GM21786 (cell line): ENCODE measurements at regions not wholly inside any gene's neighbourhood (a gene's known extent, or its start where the extent isn't known, plus 50 kb on each side); places are given as distances from the start of the nearest gene placed in this dataset.

Experiments
- ATAC-seq: cut with Tn5 transposase; IDR thresholded peaks from one replicate; pipeline ENCODE4 v1.9.1; 2021; ENCODE audit not compliant: unreplicated experiment

DNA sequence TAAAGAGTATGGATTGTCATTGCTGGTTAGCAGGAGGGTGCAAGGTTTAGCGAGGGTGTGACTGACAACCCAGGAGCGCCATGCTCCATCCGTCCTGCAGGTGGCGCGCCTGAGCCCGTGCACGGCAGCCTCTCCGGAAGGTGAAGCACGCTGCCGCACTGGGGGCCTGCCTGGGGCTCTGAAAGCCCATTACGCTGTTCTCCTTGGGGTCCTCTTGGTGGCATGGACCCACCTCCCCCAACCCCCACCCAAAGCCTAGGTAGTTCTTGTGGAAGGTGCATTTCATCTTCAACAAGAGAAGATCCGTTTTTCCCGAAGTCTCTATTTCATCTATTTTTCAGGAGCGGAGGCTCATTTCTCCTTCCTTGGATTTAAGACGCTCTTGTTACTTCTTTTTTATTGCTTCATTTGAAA is 197.4 kb upstream of the KCNG1 start:
- no peak for ATAC-seq

- no peak for ATAC-seq
These were observed 196.6 kb upstream of the KCNG1 start for GRCh38 chr20:51219544-51219943.

DNA sequence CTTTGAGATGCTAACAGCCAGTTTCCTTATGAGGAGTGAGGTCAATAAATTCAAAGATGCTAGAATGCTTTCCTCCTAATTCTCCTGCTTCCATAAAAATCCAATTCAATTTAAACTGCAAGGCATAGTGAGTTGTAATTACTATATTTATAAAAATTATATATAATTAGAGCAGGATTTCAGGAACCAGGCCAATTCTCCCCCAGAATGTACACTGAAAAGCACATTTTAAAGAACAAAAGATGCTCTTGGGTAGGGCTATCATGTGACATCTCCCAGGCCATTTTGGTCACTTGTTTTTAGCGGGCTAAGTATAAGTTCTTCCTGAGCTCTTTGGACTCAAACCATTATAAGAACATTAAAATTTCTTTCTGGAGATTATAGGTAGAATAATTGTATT is 195.7 kb upstream of the KCNG1 start:
- ATAC-seq, result no peak

GRCh38 chr20:51217347-51218045 is 194.6 kb upstream of the KCNG1 start:
- no peak for ATAC-seq

DNA sequence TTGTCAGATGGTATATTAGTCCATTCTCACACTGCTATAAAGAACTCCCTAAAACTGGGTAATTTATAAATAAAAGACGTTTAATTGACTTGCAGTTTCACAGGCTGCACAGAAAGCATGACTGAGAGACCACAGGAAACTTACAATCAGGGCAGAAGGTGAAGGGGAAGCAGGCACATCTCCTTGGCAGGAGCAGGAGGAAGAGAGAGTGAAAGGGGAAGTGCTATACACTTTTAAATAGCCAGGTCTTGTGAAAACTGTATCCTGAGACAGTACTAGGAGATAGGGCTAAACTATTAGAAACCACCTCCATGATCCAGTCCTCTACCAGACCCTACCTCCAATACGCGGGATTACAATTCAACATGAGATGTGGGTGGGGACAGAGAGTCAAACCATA is 193.9 kb upstream of the KCNG1 start:
- no peak for ATAC-seq

- no peak for ATAC-seq
These were observed 189.9 kb upstream of the KCNG1 start for GRCh38 chr20:51212816-51213215.

DNA sequence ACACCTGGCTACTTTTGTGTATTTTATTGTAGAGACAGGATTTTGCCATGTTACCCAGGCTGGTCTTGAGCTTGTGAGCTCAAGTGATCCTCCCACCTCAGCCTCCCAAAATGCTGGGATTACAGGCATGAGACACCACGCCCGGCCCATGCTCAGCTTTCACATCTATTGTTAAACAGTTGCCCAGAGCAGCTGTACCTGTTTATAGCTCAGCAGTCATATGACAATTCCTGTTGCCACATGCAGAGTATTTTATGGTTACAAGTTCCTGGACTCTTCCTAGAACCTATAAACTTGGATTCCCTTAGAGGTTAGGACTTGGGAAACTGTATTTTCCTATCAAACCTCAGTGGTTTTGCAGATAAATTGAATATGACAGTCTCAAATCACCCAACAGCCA is 188.3 kb upstream of the KCNG1 start:
- no peak for ATAC-seq

DNA sequence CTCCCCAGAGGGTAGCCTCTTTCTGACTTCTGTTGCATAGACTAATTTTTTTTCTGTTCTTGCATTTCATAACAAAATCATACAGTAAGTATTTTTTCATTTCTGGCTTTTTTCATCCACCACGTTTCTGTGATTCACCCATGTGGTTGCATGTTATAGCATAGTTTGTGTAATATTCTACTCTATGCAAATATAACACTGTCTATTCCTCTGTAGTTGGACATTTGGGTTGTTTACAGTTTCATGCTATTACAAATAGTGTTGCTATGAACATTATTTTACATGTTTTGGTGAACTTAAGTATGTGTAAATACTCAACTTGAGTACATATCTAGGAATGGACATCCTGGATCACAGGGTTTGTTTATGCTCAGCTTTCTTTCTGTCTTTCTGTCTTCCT is 187.2 kb upstream of the KCNG1 start:
- no peak for ATAC-seq

GRCh38 chr20:51208162-51208561 is 185.3 kb upstream of the KCNG1 start:
- ATAC-seq, result no peak

DNA sequence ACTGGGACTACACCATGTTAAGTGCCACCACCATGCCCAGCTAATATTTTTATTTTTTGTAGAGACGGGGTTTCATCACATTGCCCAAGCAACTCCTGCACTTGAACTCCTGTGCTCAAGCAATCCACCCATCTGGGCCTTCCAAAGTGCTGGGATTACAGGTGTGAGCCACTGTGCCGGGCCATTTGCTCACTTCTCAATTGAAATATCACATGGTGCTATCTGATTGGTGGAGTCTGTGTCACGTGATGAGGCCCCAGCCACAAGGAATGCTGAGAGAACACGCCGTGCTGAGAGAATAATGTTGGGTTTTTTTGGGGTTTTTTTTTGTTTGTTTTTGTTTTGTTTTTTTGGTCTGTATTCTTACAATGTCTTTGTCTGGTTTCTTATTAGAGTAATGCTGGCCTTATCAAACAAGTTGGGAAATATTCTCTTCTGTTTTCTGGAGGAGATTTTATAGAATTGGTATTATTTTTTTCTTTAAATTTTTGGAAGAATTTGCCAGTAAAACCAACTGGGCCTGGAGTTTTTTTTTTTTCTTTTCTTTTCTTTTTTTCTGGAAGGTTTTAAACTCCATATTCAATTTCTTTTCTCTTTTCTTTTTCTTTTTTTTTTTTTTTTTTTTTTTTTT is 183.2 kb upstream of the KCNG1 start:
- no peak for ATAC-seq

GRCh38 chr20:51204794-51205193 is 181.9 kb upstream of the KCNG1 start:
- ATAC-seq, result no peak

GRCh38 chr20:51204051-51204715 is 181.3 kb upstream of the KCNG1 start:
- ATAC-seq, result no peak

- no peak for ATAC-seq
These were observed 179.4 kb upstream of the KCNG1 start for GRCh38 chr20:51202304-51202703.

DNA sequence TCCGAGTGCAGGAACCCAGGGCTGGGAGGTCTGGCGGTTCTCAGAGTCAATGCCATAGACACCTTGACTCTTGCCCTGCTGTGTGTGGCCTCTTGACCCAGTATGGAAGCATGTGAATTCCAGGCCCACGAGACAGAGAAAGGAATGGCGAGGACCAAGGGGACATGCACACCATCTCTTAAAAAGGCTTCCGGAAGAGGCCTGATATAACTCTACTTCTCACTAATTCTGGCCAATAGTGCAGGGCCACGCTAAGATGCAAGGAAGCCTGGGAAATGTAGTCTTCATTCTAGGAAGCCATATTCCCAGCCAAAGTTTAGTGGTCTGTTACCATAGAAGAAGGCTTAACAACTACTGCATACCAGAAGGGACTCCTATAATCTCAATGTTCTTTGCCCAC is 177.0 kb upstream of the KCNG1 start:
- ATAC-seq, result no peak

DNA sequence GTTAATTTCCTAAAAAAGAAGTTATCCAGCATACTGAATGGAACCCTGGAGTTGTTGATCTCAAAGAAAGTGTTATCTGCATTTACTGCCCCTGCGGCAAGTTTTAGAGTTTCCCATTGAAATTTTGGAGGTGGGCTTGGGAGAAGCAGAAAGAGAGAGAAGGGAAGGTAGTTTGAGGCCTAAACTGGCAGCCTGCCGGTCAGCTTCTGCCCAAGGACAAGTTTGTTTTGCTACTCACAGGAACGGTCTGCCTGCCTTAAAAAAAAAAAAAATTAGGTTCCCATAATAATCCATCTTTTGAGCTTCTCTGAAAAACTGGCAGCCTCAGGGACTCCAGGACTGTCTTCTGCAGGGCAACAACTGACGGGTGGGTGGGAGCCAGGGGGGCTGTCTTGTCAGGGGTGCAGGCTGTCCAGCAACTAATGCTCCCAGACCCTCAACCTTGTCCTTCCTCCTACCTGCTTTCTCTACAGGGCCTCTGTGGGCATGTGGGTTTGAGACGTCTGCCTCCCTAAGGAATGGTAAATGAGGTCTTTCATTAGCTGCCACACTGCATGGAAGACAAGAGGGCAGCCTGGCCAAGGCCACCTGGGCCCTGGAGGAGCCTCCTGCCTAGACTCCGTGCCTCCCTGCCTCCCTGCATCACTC is 176.1 kb upstream of the KCNG1 start:
- no peak for ATAC-seq

GRCh38 chr20:51198238-51198637 is 175.3 kb upstream of the KCNG1 start:
- no peak for ATAC-seq

GRCh38 chr20:51196991-51197651 is 174.2 kb upstream of the KCNG1 start:
- ATAC-seq, result no peak

DNA sequence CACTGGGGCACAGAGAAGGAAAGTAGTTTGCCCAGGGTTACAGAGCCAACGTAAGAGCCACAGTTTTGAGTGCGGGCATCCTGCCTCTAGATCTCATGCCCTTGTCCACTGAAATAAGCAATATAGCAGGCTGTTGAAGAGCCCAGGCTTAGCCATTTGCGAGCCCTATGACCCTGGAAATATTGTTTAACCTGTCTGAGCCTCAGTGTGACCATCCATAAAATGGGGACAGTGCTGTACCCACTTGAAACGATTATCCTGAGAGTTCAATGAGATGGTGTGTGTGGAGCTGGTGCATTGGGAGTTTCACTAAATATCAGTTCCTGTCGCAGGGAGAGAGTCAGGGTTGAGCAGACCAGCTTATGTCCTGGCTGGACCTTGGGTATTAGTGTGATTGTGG is 173.1 kb upstream of the KCNG1 start:
- no peak for ATAC-seq

DNA sequence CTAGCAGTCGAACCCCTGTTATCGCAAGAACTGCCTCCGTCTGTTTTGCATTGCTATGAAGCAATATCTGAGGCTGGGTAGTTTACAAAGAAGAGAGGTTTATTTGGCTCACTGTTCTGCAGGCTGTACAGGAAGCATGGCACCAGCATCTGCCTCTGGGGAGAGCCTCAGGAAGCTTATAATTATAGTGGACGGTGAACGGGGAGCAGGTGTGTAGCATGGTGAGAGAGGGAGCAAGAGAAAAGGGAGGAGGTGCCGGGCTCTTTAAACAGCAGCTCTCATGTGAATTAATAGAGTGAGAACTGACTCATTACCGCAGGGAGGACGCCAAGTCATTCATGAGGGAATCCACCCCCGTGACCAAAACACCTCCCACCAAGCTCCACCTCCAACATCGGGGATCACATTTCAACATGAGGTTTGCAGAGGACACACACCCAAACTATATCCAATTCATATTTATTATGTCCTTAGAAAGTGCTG is 172.6 kb upstream of the KCNG1 start:
- no peak for ATAC-seq

GRCh38 chr20:51193066-51193772 is 170.3 kb upstream of the KCNG1 start:
- no peak for ATAC-seq

DNA sequence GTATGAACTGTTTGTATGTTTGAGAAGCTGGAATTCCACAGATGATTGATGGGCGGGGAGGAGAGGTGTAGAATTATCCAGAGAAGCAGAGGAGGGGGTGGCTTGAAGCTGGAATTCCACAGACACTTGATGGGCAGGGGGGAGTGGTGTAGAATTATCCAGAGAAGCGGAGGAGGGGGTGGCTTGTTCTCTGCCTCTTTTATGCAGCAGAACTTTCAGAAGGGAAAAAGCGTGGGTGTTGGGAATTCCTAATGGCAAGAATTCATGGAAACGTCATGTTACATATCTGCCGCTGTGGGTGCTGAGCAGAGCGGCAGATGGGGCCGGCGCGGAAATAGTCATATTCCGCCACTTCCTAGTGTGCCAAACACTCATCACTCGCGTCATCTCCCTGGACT is 167.9 kb upstream of the KCNG1 start:
- no peak for ATAC-seq
